NCI-H526 (cell line): ENCODE measurements at regions not wholly inside any gene's neighbourhood (a gene's known extent, or its start where the extent isn't known, plus 50 kb on each side); places are given as distances from the start of the nearest gene placed in this dataset.
A peak's percentile ranks its signal among the peaks of the same experiment; 100 is the strongest.

Source experiments
- DNase-seq, 2 experiments: peaks; one replicate each; lab custom pipeline; 2025; lab: John Stamatoyannopoulos, UW

- DNase-seq = no peak
These were observed 885.2 kb upstream of the ADGRL2 start for GRCh38 chr1:80915491-80915890.

GRCh38 chr1:80910426-80910825 lies 890.3 kb upstream of the ADGRL2 start:
- no peak for DNase-seq

GRCh38 chr1:80909172-80909784 lies 891.5 kb upstream of the ADGRL2 start:
- DNase-seq = no peak

- no peak for DNase-seq
These were observed 903.9 kb upstream of the ADGRL2 start for GRCh38 chr1:80896781-80897356.

- DNase-seq = no peak
These were observed 905.8 kb upstream of the ADGRL2 start for GRCh38 chr1:80894921-80895320.

- peak; percentile 2 to 12 for DNase-seq
These were observed 907.6 kb upstream of the ADGRL2 start for GRCh38 chr1:80893115-80893514.

- DNase-seq = peak in 1 of 2 experiments; percentile 23
These were observed 908.2 kb upstream of the ADGRL2 start for GRCh38 chr1:80892539-80892938.

DNA sequence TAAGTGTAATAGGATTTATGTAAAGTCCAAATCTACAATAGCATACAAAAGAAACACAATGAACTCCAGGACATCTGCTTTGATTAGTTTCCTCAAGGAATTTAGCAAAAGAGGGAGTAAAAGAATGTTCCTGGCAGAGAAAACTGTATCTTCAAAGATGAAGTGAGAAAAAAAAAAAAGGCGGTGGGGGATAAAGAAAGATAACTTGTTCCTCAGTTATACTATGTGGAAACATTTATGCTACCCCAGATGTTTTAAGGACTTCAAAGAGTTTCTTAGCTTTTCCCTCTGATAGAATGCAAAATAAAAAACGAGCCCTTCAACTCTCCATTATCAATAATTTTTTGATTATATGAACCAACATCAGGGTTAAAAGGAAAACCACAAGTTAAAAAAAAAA lies 908.9 kb upstream of the ADGRL2 start:
- DNase-seq = no peak

- no peak for DNase-seq
These were observed 918.2 kb upstream of the ADGRL2 start for GRCh38 chr1:80882553-80882952.

GRCh38 chr1:80878343-80878742 lies 922.4 kb upstream of the ADGRL2 start:
- no peak for DNase-seq

GRCh38 chr1:80876035-80876434 lies 924.7 kb upstream of the ADGRL2 start:
- no peak for DNase-seq

- no peak for DNase-seq
These were observed 931.4 kb upstream of the ADGRL2 start for GRCh38 chr1:80869299-80869698.

- DNase-seq = no peak
These were observed 952.8 kb upstream of the ADGRL2 start for GRCh38 chr1:80847904-80848303.

DNA sequence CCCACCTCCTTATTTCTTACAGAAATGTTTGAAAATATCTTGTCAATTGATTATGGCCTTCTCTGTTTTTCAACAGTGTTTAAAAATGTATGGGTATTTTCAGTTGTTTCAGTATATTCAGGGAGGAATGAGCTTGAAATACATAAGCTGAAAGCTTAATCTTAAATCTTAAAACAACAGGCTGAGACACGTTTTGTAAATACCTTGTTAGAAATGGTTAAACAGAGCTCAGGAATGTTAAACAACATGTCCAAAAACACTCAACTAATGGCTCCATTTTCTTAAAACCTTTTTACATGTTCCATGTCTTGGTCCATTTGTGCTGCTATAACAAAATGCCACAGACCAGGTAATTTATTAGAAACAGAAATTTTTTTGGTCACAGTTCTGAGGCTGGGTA lies 953.8 kb upstream of the ADGRL2 start:
- no peak for DNase-seq

DNA sequence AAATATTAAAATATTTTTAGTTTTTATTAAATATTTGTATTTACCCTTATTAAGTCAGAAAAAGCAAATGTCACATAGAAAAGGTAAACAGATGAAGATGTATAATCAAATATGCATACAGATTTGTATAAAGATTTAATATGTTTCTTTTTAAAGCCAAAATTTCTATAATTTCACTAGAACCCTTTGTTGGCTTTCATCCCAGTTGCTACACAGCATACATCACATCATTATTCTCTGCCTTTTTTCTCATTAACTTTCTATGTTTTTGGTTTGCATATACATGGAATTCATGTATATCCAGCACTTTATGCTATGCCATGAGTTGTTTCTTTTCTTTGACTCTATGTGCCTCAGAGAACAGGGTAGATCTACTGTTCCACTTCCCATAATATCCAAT lies 957.9 kb upstream of the ADGRL2 start:
- DNase-seq = no peak

- DNase-seq = no peak
These were observed 959.5 kb upstream of the ADGRL2 start for GRCh38 chr1:80841261-80841660.

DNA sequence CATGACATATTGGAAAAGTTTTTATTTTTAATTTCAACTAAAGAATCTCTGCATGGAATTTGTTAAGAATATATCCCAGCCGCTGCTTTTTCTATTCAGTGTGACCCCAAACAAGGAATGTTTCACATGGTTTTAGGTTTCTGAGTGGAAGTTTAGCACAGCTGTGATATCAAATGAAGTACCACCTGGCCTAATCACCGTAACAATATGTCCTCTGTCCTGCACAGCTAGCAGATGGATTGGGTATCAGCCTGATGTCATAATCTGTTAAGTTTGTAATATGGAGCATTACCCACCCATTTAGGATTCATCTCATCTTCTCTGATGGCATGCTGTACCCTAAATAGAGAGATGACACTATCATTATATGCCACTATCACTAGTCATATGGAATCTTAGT lies 963.7 kb upstream of the ADGRL2 start:
- DNase-seq = no peak

DNA sequence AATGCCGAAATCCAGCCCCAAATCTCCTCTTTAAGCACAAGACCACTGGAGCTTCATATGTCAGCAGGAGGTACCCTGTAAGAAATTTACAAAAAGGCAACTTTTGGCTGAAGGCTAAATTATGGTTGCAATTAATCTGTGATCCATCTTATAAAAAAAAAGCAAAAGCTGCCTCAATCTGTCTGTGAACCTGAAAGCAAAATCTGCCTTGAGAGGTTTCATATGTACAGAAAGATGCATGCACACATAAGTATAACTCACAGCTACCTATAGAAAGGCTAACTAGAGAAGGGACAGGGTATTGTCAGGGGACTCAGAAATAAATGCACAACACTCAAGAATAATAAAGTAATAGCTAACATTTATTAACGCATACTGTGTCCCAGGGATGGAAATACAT lies 964.2 kb upstream of the ADGRL2 start:
- DNase-seq = no peak

GRCh38 chr1:80827666-80828065 lies 973.1 kb upstream of the ADGRL2 start:
- DNase-seq = no peak

- DNase-seq = no peak
These were observed 975.7 kb upstream of the ADGRL2 start for GRCh38 chr1:80825067-80825466.

GRCh38 chr1:80818211-80818610 lies 982.5 kb upstream of the ADGRL2 start:
- DNase-seq = no peak

GRCh38 chr1:80807981-80808380 lies 992.8 kb upstream of the ADGRL2 start:
- DNase-seq = no peak

DNA sequence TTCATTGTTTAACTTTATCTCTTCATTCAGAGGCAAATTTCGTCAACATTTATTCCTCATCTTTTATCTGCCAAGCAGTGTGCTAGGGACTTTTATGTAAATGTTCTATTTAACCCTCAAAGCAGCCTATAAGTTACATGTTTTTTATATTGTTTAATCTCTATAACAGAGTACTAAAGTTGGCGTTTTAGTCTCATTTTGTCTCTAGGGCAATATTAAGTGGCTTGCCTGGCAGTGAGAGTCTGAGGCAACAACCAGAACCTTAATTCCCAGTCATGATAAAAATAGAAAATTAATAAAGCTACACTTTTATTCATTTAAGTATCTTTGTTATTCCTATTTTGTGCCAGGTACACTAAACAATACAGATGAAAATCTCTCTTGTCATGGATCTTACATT lies 994.3 kb upstream of the ADGRL2 start:
- no peak for DNase-seq

GRCh38 chr1:80801695-80802094 lies 999.0 kb upstream of the ADGRL2 start:
- no peak for DNase-seq
